ENCODE measurements at regions not wholly inside any gene's neighbourhood (a gene's known extent, or its start where the extent isn't known, plus 50 kb on each side); places are given as distances from the start of the nearest gene placed in this dataset.

- H3K27me3 Mint-ChIP-seq (ENCODE audit: low read depth): no peaks in the 10 kb centered on the region
- DNase-seq: no peak
- no peak overlapping the region for H3K9ac ChIP-seq (ENCODE audit: extremely low read depth, insufficient read length, low read length)
- H3K36me3 Mint-ChIP-seq (ENCODE audit: insufficient read depth in 1 of 3, low read depth in 3 of 3): peaks cover 5 to 6% (median 6%) of the 10 kb centered on the region in 3 experiments; a peak in 6 of 7 replicates
- no peaks in the 10 kb centered on the region for H3K79me1 ChIP-seq (ENCODE audit: insufficient read depth, low read depth, low read length, poor library complexity, severe bottlenecking)
- no peak overlapping the region for H2BK120ac ChIP-seq (ENCODE audit: low read depth, low read length, poor library complexity, severe bottlenecking)
- H3K4me1 Mint-ChIP-seq: no peaks in the 10 kb centered on the region
- no peak overlapping the region for H2BK5ac ChIP-seq (ENCODE audit: insufficient read length, low read length)
- H2AK5ac ChIP-seq (ENCODE audit: insufficient read length, low read length): no peak overlapping the region
- no peak overlapping the region for H3K23ac ChIP-seq (ENCODE audit: insufficient read length, low read depth, low read length)
- H3K14ac ChIP-seq (ENCODE audit: insufficient read depth, low read length): no peak overlapping the region
- no peak overlapping the region for H3K27ac Mint-ChIP-seq
- H3K27ac ChIP-seq (ENCODE audit: insufficient read length, low read depth, low read length): no peak overlapping the region
- H2BK15ac ChIP-seq (ENCODE audit: low read depth, low read length): no peak overlapping the region
- no peak for TF ChIP-seq CTCF (conservative IDR thresholded peaks at IDR 0.05)
- no peaks in the 10 kb centered on the region for H3K79me2 ChIP-seq (ENCODE audit: insufficient read depth, low read length)
- no peak overlapping the region for H2BK20ac ChIP-seq (ENCODE audit: low read depth, low read length, poor library complexity, severe bottlenecking)
- no peak overlapping the region for H2BK12ac ChIP-seq (ENCODE audit: insufficient read length, low read depth, low read length)
- peaks cover 5 to 14% of the 10 kb centered on the region in 2 experiments for H3K9me3 Mint-ChIP-seq
- no peaks in the 10 kb centered on the region for H3K4me1 ChIP-seq (ENCODE audit: insufficient read depth, low read length)
- no peak overlapping the region for H3K4ac ChIP-seq (ENCODE audit: low read depth, low read length)
- H4K91ac ChIP-seq (ENCODE audit: insufficient read length, low read depth, low read length): no peak overlapping the region
- H4K8ac ChIP-seq (replicated peaks; ENCODE audit: insufficient read length, low read depth, low read length): no peak overlapping the region
- H3K18ac ChIP-seq (ENCODE audit: insufficient read length, low read depth, low read length): no peak overlapping the region
- H4K5ac ChIP-seq (ENCODE audit: insufficient read length, low read depth, low read length): no peak overlapping the region
- no peak overlapping the region for H3T11ph ChIP-seq (ENCODE audit: low read length)
- no peak overlapping the region for H3K4me3 Mint-ChIP-seq
- H3K23me2 ChIP-seq (ENCODE audit: insufficient read length, low read depth, low read length, poor library complexity, severe bottlenecking): no peaks in the 10 kb centered on the region
- no peaks in the 10 kb centered on the region for H3K27me3 ChIP-seq (ENCODE audit: insufficient read depth, low read length)
- WGBS (ENCODE audit: extremely low coverage, insufficient read length, low lambda C conversion rate): no CpG with 5 or more reads among the region's 1 CpG
- no peak overlapping the region for H3K4me2 ChIP-seq (ENCODE audit: insufficient read depth, insufficient read length, low read length)
- H2AFZ ChIP-seq (ENCODE audit: low read length): no peak overlapping the region
- H3K9me3 ChIP-seq (ENCODE audit: control insufficient read depth, low read depth, low read length): no peaks in the 10 kb centered on the region
- H4K20me1 ChIP-seq (ENCODE audit: control insufficient read depth, insufficient read depth, insufficient read length): no peaks in the 10 kb centered on the region
- H3K56ac ChIP-seq (ENCODE audit: insufficient read length, low read depth, low read length): no peak overlapping the region
These were observed 127.7 kb upstream of the CHST9 start for GRCh38 chr18:27312853-27313252.
